ENCODE measurements at regions not wholly inside any gene's neighbourhood (a gene's known extent, or its start where the extent isn't known, plus 50 kb on each side); places are given as distances from the start of the nearest gene placed in this dataset.

DNA sequence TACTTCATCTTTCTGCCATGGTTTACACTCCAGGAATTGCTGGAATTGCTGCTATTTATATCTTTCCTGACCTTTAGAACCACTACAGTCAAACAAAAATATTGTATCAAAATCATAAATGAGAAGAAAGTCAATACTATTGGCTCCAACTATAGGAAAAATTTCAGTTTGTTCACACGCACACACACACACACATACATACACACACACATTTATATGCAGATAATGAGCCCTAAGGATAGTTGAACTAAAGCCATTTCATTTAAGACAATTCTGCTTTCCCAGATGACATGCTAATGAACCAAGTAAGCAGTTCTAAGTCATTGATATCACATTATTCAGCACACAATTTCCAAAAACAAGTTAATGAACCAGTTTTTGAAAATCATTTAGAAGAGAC, 627.3 kb downstream of the PLOD2 start:
- TF ChIP-seq, protein P1, sequence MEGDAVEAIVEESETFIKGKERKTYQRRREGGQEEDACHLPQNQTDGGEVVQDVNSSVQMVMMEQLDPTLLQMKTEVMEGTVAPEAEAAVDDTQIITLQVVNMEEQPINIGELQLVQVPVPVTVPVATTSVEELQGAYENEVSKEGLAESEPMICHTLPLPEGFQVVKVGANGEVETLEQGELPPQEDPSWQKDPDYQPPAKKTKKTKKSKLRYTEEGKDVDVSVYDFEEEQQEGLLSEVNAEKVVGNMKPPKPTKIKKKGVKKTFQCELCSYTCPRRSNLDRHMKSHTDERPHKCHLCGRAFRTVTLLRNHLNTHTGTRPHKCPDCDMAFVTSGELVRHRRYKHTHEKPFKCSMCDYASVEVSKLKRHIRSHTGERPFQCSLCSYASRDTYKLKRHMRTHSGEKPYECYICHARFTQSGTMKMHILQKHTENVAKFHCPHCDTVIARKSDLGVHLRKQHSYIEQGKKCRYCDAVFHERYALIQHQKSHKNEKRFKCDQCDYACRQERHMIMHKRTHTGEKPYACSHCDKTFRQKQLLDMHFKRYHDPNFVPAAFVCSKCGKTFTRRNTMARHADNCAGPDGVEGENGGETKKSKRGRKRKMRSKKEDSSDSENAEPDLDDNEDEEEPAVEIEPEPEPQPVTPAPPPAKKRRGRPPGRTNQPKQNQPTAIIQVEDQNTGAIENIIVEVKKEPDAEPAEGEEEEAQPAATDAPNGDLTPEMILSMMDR (IDR thresholded peaks at IDR 0.05; ENCODE audit: low read depth, low read length, poor library complexity, severe bottlenecking) = no peak
- no peak for TF ChIP-seq EZH2phosphoT487 (IDR thresholded peaks at IDR 0.05; ENCODE audit: borderline replicate concordance, low read length)

Measured in DOHH2 (cell line).